A172 (cell line): ENCODE measurements at regions not wholly inside any gene's neighbourhood (a gene's known extent, or its start where the extent isn't known, plus 50 kb on each side); places are given as distances from the start of the nearest gene placed in this dataset.

Experiments used
- DNase-seq: peaks from one replicate; pipeline ENCODE4 v3.0.0-alpha.2; 2015; ENCODE audit warnings: low spot score

DNA sequence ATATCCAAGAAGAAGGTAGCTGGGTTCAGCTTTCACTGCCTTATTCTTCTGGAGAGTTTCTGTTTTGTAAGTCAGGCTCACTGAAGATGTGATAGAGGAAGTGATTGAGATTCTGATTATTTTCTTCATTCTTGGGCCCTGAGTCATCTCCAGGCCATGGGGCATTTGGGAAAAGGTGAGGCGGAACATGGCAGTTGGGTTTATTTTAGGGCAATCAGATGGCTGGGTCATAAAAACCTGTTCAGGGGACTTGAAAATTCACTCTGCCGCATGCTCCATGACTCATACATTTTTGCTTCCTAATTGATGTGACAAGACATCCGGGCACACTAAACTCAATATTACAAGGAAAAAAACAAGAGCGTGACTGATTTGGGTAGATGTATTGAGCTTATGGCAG lies 265.7 kb upstream of the KLF4 start:
- peak; percentile 99 for DNase-seq

DNA sequence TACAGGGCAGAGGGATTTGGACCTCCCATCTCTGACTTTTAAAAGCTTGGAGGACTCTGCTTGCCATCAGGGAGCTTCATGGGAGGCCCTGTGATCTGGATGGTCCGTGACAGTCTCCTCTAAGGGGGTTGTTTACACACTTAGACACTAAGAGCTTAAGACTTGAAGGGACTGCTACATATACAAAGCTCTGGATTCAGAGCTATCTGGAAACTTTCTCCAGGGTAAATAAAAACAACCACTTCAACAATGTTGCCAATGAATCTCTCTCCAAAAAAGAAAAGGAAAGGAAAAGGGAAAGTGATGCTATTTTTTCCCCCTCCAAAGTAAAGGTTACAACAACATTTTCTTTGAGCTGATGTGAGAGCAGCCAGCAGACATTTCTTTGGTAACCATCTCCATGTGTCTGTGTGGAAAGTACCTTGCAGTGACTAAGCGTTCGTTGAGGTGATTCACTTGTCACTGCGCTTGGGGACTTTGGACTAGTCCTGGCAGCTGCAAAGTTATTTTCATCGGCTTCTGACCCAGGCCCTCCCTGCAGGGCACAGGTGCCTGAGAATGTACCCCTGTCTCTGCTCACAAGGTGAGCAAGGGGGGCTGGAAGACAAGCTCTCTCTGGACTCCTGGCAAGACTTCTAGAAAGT lies 262.1 kb upstream of the KLF4 start:
- peak; percentile 87 for DNase-seq

- DNase-seq: peak; percentile 97
Measured at GRCh38 chr9:107750741-107751566, 261.4 kb upstream of the KLF4 start.

DNA sequence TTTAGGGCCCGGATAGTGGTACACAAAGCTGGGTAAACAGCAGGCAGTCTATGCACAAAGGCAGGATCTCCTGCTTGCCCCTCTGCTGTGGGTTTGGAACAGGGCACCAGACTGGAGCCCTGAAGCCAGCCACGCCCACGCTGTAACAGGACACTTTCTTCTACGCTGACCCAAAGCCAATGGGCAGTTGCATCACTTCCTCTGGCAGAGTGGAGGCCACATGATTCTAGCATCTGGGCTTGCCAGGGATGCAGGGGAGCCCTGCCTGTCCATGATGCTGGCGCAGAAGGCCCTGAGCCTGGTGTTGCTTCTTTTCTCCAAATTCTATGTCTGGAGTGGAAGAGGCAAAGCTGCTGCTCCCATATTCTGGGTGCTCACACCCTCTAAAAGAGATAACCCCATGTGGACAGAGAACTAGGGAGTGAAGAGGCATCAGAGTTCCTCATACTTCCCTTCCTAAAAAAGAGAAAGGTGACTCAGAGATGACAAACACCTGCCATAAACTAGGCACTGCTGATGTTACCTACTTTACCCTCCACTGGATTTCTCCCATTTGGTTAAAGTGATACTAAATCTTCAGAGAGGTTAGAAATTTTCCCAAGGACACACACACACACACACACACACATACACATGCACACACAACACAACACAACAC lies 260.3 kb upstream of the KLF4 start:
- peak; percentile 96 for DNase-seq

DNA sequence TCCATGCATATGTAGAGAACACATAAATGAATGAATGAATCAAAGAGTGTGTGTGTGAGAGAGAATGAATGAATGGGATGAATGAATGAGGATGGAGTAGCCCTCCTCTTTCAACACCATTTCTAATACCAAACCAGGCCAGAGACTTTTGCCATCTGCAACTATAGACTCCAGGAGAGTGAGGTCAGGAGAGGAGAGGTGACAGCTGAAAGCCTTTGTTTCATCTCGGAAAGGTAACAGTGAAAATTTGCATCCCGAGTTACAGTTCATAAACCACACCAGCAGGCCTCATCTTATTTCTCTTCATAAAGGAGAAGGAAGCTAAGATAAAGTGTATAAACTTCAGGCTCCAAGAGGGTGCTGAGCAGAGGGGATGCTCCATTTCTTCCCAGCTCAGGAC lies 255.3 kb upstream of the KLF4 start:
- no peak for DNase-seq

DNA sequence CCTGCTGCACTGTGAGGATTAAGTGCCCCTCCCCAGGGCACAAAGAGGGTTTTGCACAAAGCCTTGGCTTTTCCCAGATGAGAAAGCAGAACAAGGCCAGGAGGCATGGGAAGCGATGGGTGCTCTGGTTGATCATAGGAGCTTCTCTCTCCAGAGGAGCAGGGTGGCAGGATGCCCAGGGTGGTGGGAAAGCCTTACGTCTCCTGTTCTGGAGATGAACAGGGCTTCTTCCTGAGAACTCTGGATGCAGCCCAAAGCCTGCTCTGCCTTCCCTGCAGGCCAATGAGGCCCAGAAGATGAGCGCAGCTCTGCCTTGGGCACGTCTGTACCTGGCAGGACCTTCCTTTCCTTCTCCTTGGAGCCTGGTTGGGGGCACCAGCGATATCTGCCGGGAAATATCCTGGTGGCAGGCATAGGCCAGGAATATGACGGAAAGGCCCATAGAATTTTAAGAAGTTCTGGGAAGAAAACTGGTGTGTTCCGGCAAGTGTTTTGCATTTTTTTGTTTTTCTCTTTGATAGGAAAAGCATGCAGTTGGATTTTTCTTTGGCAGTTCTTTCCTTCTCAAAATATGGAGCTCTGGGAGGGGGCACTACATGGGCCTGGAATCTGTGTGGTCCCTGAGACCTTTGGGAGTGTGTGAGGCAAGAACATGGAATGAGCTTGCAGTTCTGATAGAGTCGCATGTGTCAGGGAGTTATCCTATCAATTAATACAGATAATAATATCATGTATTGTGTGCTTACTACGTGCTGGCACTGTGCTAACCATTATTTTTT lies 253.2 kb upstream of the KLF4 start:
- no peak for DNase-seq

DNA sequence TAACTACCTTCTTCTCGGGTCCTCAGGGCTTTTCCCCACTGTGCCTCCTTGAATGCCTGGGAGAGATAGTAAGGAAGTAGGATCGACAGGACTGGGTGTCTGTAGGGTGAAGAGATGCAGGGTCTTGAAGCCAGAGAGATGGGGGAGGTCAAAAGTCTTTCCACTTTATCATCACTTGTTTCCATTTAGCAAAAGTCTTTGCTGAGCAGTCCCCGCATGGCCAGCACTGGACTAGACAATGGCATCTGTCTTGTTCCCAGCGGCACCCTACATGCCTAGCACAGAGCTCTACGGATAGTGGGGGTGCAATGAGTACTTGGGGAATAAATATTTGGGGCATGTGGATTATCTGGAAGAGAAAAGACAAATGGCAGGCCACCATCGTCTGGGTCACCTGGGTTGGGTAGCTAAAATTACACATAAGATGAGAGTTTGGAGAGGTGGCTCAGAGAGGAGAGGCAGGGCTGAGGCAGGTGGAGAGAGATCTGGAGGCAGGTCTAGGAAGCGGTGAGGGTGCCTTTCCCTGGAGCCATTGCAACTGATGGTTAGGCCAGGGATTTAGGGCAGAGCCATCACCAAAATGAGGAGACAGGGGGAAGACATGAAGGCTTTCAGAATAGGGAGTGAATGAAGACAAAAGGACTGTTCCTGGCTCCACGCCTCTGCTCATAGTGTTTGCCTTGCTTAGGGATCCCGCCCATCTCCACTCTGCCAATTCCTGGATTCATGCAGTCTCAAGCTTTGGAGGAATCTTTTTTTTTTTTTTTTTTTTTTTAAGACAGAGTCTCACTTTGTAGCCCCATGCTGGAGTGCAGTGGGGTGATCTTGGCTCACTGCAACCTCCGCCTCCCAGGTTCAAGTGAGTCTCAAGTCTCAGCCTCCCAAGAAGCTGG lies 250.8 kb upstream of the KLF4 start:
- DNase-seq: no peak

DNA sequence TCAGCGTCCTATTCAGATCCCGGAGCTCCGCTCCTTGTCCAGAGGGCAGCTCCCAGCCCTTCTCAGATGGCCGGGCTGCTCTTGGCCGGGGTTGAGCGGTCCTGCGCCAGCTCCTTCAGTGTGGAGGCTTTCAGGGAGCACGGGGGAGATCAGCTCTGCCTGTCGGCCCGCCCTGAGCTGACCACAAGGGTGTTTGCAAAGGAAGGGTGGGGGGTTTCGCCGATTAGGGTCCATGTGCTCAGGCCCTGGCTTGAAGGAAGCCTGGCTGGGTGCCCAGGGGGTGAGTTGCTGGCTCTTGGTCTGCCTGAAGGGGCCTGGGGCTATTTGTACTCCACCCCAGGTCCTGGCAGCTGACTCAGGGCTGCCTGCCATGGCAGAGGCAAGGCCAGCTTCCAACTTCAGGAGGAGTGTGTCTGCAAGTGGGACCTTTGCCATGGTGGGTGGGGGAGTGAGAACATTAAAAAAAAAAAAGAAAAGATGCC lies 250.1 kb upstream of the KLF4 start:
- DNase-seq: no peak

GRCh38 chr9:107738789-107739188 lies 249.2 kb upstream of the KLF4 start:
- DNase-seq: no peak

GRCh38 chr9:107737987-107738743 lies 248.6 kb upstream of the KLF4 start:
- peak; percentile 53 for DNase-seq

DNA sequence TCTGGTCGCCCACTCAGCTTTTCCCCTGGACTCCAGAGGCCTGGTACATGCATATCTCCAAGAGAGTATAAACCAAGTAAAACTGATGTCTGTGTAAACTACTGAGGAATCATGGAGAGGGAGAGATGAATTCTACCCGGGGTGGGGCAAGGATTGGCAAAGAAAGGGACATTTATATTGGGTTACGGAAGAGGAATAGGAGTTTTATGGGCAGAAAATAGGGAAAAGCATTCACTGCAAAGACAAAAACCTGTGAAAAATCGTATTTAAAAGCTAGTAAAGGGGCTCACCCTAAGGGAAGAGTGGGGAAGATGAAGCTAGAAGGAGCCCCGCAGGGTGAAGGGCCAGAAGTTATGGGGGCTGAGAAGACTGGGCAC lies 248.0 kb upstream of the KLF4 start:
- DNase-seq: no peak

DNA sequence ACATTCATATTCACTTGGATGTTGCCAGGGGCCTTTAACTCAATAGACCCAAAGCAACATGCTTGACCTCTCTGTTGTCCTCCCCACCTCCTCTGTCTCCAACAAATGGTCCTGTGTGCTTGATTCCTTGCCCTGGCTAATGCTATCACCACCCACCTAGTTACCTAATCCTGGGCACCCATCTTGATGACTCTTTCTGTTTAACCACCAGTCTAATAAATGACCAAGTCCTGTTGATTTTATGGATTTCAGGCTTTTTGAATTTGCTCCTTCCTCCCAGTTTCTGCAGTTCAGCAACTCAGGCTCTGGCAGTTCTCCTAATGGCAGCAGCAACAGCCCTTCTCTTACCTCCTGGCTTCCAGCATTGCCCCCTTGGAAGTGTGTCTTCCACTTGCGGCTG lies 246.3 kb upstream of the KLF4 start:
- DNase-seq: no peak

DNA sequence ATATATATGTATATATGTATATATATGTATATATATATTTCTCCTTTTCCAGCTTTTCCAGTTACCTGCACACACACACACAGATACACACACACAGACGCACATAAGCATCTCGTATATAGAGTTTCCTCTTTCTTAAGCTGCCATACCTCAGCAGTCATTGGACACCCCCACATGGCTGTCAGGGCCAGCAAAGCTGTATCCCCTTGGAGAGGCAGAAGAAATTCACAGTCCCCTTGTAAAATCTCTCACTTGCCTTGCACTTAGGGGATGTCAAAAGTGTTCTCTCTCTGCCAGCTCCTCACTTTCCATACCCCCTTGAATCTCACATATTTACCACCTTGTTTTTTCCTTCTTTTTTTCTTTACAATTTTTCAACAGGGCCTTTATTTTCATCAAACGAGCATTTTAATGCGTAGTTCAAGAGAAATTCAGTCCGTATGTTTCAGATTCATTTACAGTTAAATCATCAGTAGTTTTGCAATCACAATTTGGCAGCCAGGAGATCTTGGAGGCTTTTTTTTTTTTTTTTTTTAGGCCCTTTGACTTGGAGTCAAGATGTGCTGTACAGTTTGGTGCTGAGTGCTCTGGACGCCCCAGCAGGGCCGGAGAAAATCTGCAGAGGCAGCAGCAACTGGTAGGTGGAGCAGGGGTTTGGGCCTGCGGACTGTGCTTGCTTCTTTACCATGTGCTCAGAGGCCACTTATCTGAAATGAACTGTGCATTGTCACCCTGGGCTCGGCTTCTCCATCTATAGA lies 244.9 kb upstream of the KLF4 start:
- no peak for DNase-seq

DNA sequence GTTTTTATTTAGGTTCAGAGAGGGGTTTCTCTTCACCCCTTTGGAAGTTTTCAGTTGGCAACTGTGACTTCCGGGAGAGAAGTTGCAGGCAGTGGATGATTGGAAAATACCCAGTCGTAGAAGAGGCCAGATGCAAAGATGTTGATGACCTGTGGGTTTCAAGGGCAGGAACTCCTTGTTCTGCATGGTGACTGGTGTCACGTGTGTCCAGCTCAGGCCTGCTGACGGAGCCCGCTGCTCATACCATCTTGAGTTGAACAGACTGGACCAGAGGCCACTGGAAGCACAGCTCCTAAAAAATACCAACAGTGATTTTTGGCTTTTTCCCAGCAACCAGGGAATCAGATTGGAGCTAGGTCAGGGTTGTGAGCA lies 243.9 kb upstream of the KLF4 start:
- DNase-seq: no peak

DNA sequence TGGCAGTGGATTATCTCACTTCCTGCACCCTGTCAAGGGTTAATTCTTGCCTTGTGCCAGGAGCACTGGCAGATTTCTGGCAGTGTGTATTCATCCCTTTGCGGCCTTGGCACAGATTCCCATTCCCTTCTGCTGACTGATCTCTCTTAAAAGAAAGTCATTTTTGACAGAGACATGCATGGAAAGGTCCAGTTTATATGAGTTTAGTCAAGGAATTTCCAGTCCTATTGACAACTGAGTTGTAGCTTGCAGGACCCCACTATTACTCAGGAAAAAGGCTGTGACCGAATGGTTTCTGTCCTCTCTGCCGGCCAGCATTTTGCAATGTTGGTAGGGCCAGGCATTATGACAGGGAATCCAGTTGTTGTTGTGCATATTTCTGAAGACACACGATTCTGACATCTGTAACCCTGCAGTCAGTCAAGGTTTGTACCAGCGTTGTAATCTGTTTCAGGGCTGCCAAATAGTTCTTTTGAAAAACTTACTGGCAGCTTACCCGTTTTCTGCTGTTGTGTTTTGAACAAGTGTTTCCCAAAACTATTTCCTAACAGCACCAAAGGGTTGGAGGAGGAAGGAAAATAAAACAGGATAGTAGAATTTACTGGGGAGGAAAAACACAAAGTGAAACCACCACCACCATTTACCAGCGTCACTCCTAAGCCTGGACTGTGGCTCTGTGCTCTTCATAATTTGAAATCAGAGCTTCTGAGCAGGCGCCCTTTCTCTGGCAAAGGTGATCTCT lies 243.4 kb upstream of the KLF4 start:
- peak; percentile 81 for DNase-seq

DNA sequence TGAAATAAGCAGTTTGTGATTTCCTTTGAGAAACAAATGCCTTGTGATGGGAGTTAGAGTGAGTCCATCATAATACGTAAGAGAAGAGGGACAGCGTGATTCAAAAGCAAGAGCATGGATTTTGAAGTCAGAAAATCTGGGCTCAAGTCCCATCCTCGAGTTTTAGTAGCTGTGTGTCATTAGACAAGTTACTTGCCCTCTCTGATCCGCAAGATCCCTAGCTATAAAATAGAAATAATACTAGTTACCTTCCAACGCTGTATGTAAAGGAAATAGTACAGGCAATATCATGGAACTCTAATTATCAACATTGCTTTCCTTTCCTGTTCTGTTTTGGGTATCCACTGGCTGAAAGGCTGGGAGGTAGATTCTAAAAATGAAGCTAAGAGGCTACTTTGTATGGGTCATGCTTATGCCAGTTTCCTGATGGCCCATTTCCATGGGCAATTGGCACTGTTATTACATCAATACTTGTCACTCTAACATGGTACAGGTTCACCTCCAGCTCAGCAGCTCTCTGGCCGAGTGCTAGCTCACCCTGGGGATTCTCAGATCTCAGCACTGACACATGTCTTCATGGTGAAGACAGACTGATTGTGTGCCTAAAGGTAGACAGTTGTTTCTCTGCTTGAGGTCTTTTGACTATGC lies 241.7 kb upstream of the KLF4 start:
- no peak for DNase-seq

DNA sequence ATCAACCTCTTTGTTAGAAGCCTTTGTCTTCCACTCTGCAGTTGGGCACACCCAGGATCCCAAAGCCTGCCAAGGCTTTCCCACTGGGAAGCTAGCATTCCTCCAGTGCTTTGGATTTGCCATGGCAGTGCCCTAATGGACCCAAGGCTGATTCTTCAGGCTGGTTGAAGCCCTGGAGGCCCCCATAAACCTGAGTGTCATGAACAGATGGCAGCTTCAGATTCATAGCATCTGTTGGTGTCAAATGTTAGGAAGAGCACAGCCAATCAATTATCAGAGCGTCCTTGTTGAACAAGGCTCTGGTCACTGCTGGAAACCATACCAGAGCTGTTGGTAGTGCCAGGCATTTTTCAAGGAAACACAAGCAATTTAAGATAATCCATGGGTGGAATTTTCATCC lies 241.1 kb upstream of the KLF4 start:
- no peak for DNase-seq

- DNase-seq: no peak
Measured at GRCh38 chr9:107727086-107727780, 237.7 kb upstream of the KLF4 start.
